ENCODE measurements at regions not wholly inside any gene's neighbourhood (a gene's known extent, or its start where the extent isn't known, plus 50 kb on each side); places are given as distances from the start of the nearest gene placed in this dataset.

GRCh38 chr1:113269168-113269963 lies 120.9 kb upstream of the MAGI3 start:
- TF ChIP-seq CTCF (IDR thresholded peaks at IDR 0.05) (no peak), POLR2A (IDR thresholded peaks at IDR 0.05) (no peak)

Data from testis (tissue), 2 donors.